Karpas-422 (cell line): ENCODE measurements at regions not wholly inside any gene's neighbourhood (a gene's known extent, or its start where the extent isn't known, plus 50 kb on each side); places are given as distances from the start of the nearest gene placed in this dataset.
"Not testable (repeated sequence)": the region's sequence is repeated elsewhere in the genome, so short reads cannot be mapped to it uniquely, and the experiment has no call there.

Experiments
- DNase-seq: peaks from one replicate; pipeline ENCODE4 v3.0.0-alpha.2; 2015
- H2AFZ ChIP-seq: fragments of 200-600 bp; sonication (generic); 2 replicates; pipeline ENCODE4 v1.6.1; 2014; ENCODE audit warnings: antibody characterized with exemption, low read length, mixed read lengths
- H3K27ac ChIP-seq: fragments of 200-600 bp; sonication (generic); 2 replicates; pipeline ENCODE4 v1.5.1; 2014; ENCODE audit warnings: mild to moderate bottlenecking, low read length, moderate library complexity
- H3K27me3 ChIP-seq: fragments of 200-600 bp; sonication (generic); 2 replicates; pipeline ENCODE4 v1.6.1; 2014; ENCODE audit warnings: low read length, mixed read lengths
- H3K36me3 ChIP-seq: fragments of 200-600 bp; sonication (generic); 2 replicates; pipeline ENCODE4 v1.6.1; 2014; ENCODE audit warnings: low read length, mixed read lengths; ENCODE audit not compliant: insufficient read depth
- H3K4me1 ChIP-seq: fragments of 200-600 bp; sonication (generic); 2 replicates; pipeline ENCODE4 v1.6.1; 2014; ENCODE audit warnings: mild to moderate bottlenecking, low read length, mixed read lengths
- H3K4me2 ChIP-seq: fragments of 200-600 bp; sonication (generic); 2 replicates; pipeline ENCODE4 v1.6.1; 2014; ENCODE audit warnings: low read length, low read depth, mild to moderate bottlenecking; ENCODE audit not compliant: poor library complexity, severe bottlenecking
- H3K4me3 ChIP-seq: fragments of 200-600 bp; sonication (generic); 2 replicates; pipeline ENCODE4 v1.5.1; 2014; ENCODE audit warnings: mild to moderate bottlenecking, antibody characterized with exemption, low read length, mixed read lengths
- H3K79me2 ChIP-seq: fragments of 200-600 bp; sonication (generic); 2 replicates; pipeline ENCODE4 v1.6.1; 2014; ENCODE audit warnings: mild to moderate bottlenecking, low read length, mixed read lengths
- H3K9ac ChIP-seq: fragments of 200-600 bp; sonication (generic); 2 replicates; pipeline ENCODE4 v1.6.0; 2014; ENCODE audit warnings: low read length
- H3K9me2 ChIP-seq: fragments of 200-600 bp; sonication (generic), shearing (Covaris generic); replicated peaks from 2 replicates; pipeline ENCODE4 v1.6.0; 2014; ENCODE audit warnings: mild to moderate bottlenecking, low read length, moderate library complexity; ENCODE audit not compliant: insufficient read depth
- H3K9me3 ChIP-seq: fragments of 300-700, 200-600 bp; sonication (generic); 2 replicates; pipeline ENCODE4 v1.6.1; 2014; ENCODE audit warnings: low read length, mixed read lengths
- H4K20me1 ChIP-seq: fragments of 200-600 bp; sonication (generic); 2 replicates; pipeline ENCODE4 v1.6.1; 2014; ENCODE audit warnings: mild to moderate bottlenecking, antibody characterized with exemption, low read length, low read depth; ENCODE audit not compliant: insufficient read depth

DNA sequence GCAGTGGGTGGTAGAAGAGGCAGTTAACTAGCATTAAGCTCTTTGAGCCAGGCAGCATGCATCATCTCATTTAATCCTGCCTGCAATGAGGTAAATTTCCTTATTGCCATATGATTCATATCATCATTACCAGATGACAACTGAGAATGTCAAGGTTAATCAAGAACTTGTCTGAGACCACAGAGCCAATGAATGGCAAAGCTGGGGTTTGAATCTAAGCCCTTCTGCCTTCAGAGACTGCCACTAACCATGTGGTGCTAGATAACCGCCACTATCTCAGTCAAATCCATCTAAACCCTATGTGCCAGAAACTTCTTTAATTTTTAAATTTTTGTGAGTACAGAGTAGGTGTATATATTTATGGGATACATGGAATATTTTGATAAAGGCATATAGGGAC is 77.8 kb upstream of the GRIP1 start:
- Histone ChIP-seq H3K4me1 (no peaks in the 10 kb centered on the region), H3K9me2 (no peaks in the 10 kb centered on the region), H3K9ac (no peak overlapping the region), H3K4me2 (no peak overlapping the region), H3K27ac (no peak overlapping the region), H3K27me3 (no peaks in the 10 kb centered on the region; the same call in 1 of the 2 replicates), H3K4me3 (no peak overlapping the region), H4K20me1 (no peaks in the 10 kb centered on the region), H2AFZ (no peak overlapping the region), H3K36me3 (no peaks in the 10 kb centered on the region), H3K79me2 (no peaks in the 10 kb centered on the region), H3K9me3 (no peaks in the 10 kb centered on the region)
- DNase-seq = no peak

DNA sequence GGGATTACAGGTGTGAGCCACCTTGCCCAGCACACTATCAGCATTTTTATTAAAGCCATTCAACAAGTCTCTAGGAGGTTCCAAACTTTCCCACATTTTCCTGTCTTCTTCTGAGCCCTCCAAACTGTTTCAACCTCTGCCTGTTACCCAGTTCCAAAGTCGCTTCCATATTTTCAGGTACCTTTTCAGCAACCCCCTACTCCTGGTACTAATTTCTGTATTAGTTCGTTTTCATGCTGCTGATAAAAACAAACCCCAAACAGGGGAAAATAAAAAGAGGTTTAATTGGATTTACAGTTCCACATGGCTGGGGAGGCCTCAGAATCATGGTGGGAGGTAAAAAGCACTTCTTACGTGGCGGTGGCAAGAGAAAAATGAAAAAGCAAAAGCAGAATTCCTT is 81.2 kb upstream of the GRIP1 start:
- peak; percentile 16 for DNase-seq
- H3K27ac ChIP-seq, H2AFZ ChIP-seq, H3K9me3 ChIP-seq, H3K9ac ChIP-seq, H4K20me1 ChIP-seq, H3K9me2 ChIP-seq, H3K4me2 ChIP-seq, H3K36me3 ChIP-seq, H3K79me2 ChIP-seq, H3K4me1 ChIP-seq, H3K4me3 ChIP-seq, H3K27me3 ChIP-seq: not testable (repeated sequence)

DNA sequence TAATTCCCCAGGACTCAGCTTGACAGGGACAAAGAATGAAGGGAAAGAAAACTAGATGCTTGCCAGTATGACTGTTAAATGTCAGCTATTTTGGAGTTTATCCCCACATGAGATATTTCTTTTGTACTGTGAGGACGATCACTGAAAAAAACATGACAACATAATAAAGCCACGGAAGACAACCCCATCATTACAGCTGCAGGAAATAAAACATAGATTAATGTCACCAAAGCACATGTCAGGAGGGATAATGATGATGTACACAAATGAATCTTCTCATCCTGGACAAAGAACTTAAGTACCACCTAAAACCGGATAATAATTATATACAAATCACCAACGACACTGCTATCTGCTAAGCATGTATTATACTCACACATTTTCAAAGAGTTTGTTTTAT is 84.6 kb upstream of the GRIP1 start:
- Histone ChIP-seq H3K9me3 (no peaks in the 10 kb centered on the region), H2AFZ (no peak overlapping the region), H3K79me2 (no peaks in the 10 kb centered on the region), H4K20me1 (no peaks in the 10 kb centered on the region), H3K9me2 (no peaks in the 10 kb centered on the region), H3K36me3 (no peaks in the 10 kb centered on the region), H3K27ac (no peak overlapping the region), H3K4me3 (no peak overlapping the region), H3K9ac (no peak overlapping the region), H3K27me3 (no peaks in the 10 kb centered on the region), H3K4me1 (no peaks in the 10 kb centered on the region), H3K4me2 (no peak overlapping the region)
- no peak for DNase-seq

DNA sequence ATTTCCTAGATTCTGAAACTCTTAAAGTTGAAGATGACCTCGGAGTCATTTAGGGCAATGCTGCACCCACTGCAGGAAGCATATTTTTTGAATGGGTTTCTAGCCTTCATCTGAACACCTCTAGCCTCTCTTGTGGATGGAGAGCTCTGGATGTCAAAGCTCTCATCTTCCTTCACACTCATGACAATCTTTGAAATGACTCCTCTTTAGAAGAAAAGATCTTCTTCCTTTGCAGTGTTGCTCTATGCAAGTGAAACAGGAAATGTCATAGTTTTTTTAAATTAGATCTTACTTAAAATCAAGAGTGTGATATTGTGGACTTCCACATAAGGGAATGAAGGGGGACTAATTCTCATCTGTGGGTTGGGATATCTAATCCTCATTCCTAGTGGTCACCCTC is 86.3 kb upstream of the GRIP1 start:
- H3K9ac ChIP-seq = no peak overlapping the region
- H3K27ac ChIP-seq = no peak overlapping the region

DNA sequence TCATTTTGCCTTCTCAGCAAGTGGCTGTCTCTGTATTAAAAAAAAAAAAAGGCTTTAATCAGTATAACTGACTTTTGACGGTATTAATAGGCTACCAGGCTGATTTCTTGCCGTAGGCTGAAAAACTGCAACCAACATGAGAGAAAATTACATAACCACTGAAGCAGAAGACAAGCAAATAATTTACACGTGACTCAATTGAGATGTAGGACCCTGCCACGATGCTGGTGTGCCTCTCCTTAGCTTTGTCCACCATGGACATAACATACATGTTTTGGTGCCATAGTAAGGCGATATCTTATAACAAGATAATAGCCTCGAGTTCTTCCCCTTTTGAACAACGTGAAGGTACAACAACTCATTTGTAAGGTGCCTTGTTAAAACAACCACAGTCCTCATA is 88.7 kb upstream of the GRIP1 start:
- H3K4me1 ChIP-seq = no peaks in the 10 kb centered on the region
- DNase-seq = peak; percentile 9
- H3K9ac ChIP-seq = no peak overlapping the region
- H2AFZ ChIP-seq = no peak overlapping the region
- H3K36me3 ChIP-seq = no peaks in the 10 kb centered on the region
- H3K4me2 ChIP-seq = no peak overlapping the region
- H3K27me3 ChIP-seq = no peaks in the 10 kb centered on the region; the same call in 1 of the 2 replicates
- H3K9me2 ChIP-seq = no peaks in the 10 kb centered on the region
- H3K9me3 ChIP-seq = no peaks in the 10 kb centered on the region
- no peaks in the 10 kb centered on the region for H3K79me2 ChIP-seq
- no peak overlapping the region for H3K27ac ChIP-seq
- no peaks in the 10 kb centered on the region for H4K20me1 ChIP-seq
- no peak overlapping the region for H3K4me3 ChIP-seq

More for the DNA sequence above, 86.3 kb upstream of the GRIP1 start:
- Histone ChIP-seq H4K20me1 (no peaks in the 10 kb centered on the region), H3K27me3 (no peaks in the 10 kb centered on the region), H2AFZ (no peak overlapping the region), H3K9me2 (no peaks in the 10 kb centered on the region), H3K36me3 (no peaks in the 10 kb centered on the region), H3K4me3 (no peak overlapping the region), H3K9me3 (no peaks in the 10 kb centered on the region), H3K4me2 (no peak overlapping the region), H3K4me1 (no peaks in the 10 kb centered on the region), H3K79me2 (no peaks in the 10 kb centered on the region)
- DNase-seq = no peak

DNA sequence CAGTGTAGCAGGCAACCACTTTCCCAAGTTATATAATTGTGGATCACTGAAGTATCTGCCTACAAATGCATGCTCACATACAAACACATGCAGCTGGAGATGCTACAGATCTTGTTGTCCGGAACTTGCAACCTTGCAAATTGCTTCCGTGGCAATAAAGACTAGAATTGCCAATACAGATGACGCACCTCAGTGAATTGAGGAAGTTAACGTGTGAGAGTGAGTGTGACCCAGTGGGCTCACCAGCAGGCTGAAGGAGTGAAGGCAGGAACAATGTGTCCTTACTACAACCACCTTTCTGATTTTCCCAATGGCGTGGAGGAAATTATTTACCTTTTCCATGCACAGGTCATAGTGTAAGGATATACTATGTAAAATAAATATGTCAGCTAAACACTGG is 89.4 kb upstream of the GRIP1 start:
- Histone ChIP-seq H3K4me3 (no peak overlapping the region), H3K9me3 (no peaks in the 10 kb centered on the region), H3K27me3 (no peaks in the 10 kb centered on the region; the same call in 1 of the 2 replicates), H4K20me1 (no peaks in the 10 kb centered on the region), H3K27ac (no peak overlapping the region), H3K4me1 (no peaks in the 10 kb centered on the region), H3K79me2 (no peaks in the 10 kb centered on the region), H2AFZ (no peak overlapping the region), H3K9me2 (no peaks in the 10 kb centered on the region), H3K36me3 (no peaks in the 10 kb centered on the region), H3K9ac (no peak overlapping the region), H3K4me2 (no peak overlapping the region)
- DNase-seq = peak; percentile 38

DNA sequence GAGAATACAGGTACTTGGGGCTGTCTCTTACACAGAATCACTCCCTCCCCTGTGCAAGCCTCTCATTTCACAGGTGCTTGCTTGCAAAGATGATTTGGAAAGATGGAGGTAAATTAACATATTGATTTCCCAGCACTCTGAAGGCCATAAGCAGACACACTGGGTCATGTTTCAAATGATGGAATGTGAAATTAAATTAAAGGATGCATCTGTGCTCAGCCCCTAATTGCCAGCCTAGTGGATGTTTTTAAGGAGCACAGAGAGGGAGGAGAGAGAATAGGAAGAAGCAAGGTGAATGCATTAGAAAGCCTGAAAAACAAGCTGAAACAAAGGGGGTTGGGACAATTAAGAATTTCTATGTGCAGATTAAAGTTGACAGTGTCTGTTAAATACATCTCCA is 96.1 kb upstream of the GRIP1 start:
- H3K27me3 ChIP-seq = no peaks in the 10 kb centered on the region; the same call in 1 of the 2 replicates

DNA sequence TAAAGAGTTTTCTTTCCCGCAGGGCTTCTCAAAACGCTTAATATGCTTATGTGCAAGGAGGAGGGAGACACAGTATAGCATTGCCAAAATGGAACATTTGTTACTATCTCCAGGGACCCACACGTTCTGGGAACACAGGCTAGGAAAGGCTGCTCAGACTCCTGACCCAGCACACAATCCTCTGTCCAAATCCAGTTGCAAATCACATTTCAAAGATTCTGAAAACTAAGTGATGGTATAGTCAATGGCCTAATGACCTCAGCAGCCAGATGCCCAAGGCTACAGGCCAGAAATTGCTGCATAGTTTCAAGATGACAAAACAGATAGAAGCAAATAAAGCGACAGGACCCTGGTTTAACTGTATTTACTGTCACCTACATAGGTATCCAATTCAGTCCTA is 97.0 kb upstream of the GRIP1 start:
- DNase-seq = no peak
- no peaks in the 10 kb centered on the region for H3K36me3 ChIP-seq
- H3K27ac ChIP-seq = no peak overlapping the region
- H3K9me2 ChIP-seq = no peaks in the 10 kb centered on the region
- H4K20me1 ChIP-seq = no peaks in the 10 kb centered on the region
- H3K4me3 ChIP-seq = no peak overlapping the region
- no peaks in the 10 kb centered on the region for H3K9me3 ChIP-seq
- no peak overlapping the region for H3K4me2 ChIP-seq
- H3K9ac ChIP-seq = no peak overlapping the region
- H2AFZ ChIP-seq = no peak overlapping the region
- no peaks in the 10 kb centered on the region; the same call in 1 of the 2 replicates for H3K27me3 ChIP-seq
- no peaks in the 10 kb centered on the region for H3K4me1 ChIP-seq
- H3K79me2 ChIP-seq = no peaks in the 10 kb centered on the region

More for the DNA sequence above, 96.1 kb upstream of the GRIP1 start:
- Histone ChIP-seq H3K79me2 (no peaks in the 10 kb centered on the region), H4K20me1 (no peaks in the 10 kb centered on the region), H3K36me3 (no peaks in the 10 kb centered on the region), H3K27ac (no peak overlapping the region), H3K4me2 (no peak overlapping the region), H2AFZ (no peak overlapping the region), H3K9me3 (no peaks in the 10 kb centered on the region), H3K4me1 (no peaks in the 10 kb centered on the region), H3K4me3 (no peak overlapping the region), H3K9ac (no peak overlapping the region), H3K9me2 (no peaks in the 10 kb centered on the region)
- no peak for DNase-seq

DNA sequence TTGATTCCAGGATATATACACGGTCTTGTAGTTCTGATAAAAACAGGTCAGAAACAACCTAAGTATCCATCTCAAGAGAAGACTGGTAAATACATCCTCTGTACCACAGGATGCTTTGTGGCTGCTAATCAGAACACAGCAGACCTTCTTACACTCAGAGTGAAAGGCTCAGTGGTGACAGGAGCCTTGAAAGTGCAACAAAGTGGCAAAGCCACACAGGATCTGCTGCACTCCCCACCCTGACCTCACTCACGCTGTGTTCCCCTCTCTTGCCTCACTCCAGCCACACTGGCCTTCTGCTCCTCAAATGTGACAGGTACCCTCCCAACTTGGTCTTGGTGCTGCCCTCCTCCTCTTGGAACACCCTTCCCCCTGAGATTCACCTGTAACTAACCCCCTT is 98.1 kb upstream of the GRIP1 start:
- Histone ChIP-seq H3K9ac (no peak overlapping the region), H3K4me3 (no peak overlapping the region), H3K27me3 (no peaks in the 10 kb centered on the region; the same call in 1 of the 2 replicates), H4K20me1 (no peaks in the 10 kb centered on the region), H3K9me3 (no peaks in the 10 kb centered on the region), H2AFZ (no peak overlapping the region), H3K36me3 (no peaks in the 10 kb centered on the region), H3K27ac (no peak overlapping the region), H3K79me2 (no peaks in the 10 kb centered on the region), H3K9me2 (no peaks in the 10 kb centered on the region), H3K4me2 (no peak overlapping the region), H3K4me1 (no peaks in the 10 kb centered on the region)
- DNase-seq = no peak
